Esophagus muscularis mucosa (tissue), 4 donors: ENCODE measurements at regions not wholly inside any gene's neighbourhood (a gene's known extent, or its start where the extent isn't known, plus 50 kb on each side); places are given as distances from the start of the nearest gene placed in this dataset.

Experiments used
- DNase-seq: peaks from one replicate; pipeline ENCODE4 v3.0.0-alpha.2; 2017; ENCODE audit errors: extremely low spot score
- H3K27ac ChIP-seq, 4 donors: fragments of 200-600 bp; sonication (generic); replicated peaks in 1 of 4; 1 replicate in 3 of 4; 2 replicates in 1 of 4; pipeline ENCODE4 v1.5.1; 2016 to 2019; ENCODE audit warnings: mild to moderate bottlenecking in 1 of 4
- H3K27me3 ChIP-seq, 4 donors: fragments of 200-600 bp; sonication (generic); one replicate each; pipeline versions ENCODE4 v1.5.1 to v1.6.0; 2016 to 2019
- H3K36me3 ChIP-seq, 4 donors: fragments of 200-600 bp; sonication (generic); one replicate each; pipeline ENCODE4 v1.5.1; 2016 to 2019
- H3K4me1 ChIP-seq, 4 donors: fragments of 200-600 bp; sonication (generic); one replicate each; pipeline ENCODE4 v1.5.1; 2016 to 2019
- H3K4me3 ChIP-seq, 4 donors: fragments of 200-600 bp; sonication (generic); 1 replicate in 2 of 4; 2 replicates in 2 of 4; pipeline ENCODE4 v1.5.1; 2016 to 2019; ENCODE audit warnings: mild to moderate bottlenecking in 4 of 4, moderate library complexity in 1 of 4
- H3K9me3 ChIP-seq, 4 donors: fragments of 200-600 bp; sonication (generic); 1 replicate in 3 of 4; 2 replicates in 1 of 4; pipeline ENCODE4 v1.5.1; 2016 to 2019
- EP300 ChIP-seq: sonication (generic); formaldehyde crosslinking; IDR thresholded peaks from one replicate; pipeline ENCODE4 v1.6.1; 2017; ENCODE audit warnings: antibody characterized with exemption
- POLR2A ChIP-seq: fragments of 450-650 bp; IDR thresholded peaks from one replicate; pipeline ENCODE4 v1.6.1; 2017; ENCODE audit warnings: antibody characterized with exemption, moderate library complexity, mild to moderate bottlenecking, low read depth
- POLR2AphosphoS5 ChIP-seq, 2 donors: sonication (generic); formaldehyde crosslinking; IDR thresholded peaks; one replicate each; pipeline ENCODE4 v1.6.1; 2017; ENCODE audit warnings: antibody characterized with exemption in 2 of 2
- WGBS: methylation state at CpG from one replicate; pipeline ENCODE4 v1.1.5; 2018; 5-methylcytosine and 5-hydroxymethylcytosine counted together
- intact Hi-C: fragments of 100-400 bp; cut with DNase I; formaldehyde crosslinking; loops from one replicate; pipeline ENCODE4 v1.15.1; 2023
- TF ChIP-seq, protein P1 (sequence below), 3 experiments: fragments of 200-600 bp in 2 of 3; fragments of 450-650 bp in 1 of 3; sonication (generic) in 2 of 3; IDR thresholded peaks; one replicate each; pipeline ENCODE4 v1.5.1; 2017 to 2019; ENCODE audit warnings: antibody characterized with exemption in 3 of 3, mild to moderate bottlenecking in 2 of 3, moderate library complexity in 1 of 3

DNA sequence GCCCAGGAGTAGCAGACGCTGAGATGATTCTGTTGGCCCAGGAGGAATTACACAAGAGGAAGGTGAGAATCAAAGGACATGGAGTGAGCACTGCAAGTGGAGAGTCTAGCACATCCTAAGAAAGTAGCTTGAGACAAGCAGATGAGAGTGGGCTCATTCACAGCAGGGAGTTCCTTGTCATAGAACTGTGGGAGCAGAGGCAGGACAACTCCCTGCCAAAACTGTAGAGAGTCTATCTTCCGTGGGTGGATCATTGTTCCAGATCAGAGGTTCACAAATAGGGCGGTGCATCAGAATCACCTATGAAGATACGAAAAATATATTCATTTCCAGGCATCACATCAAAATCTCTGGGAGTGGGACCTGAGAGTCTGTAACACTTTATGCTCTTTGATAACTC, 288.9 kb upstream of the C16orf82 start:
- WGBS, result 83% methylated on average over 4 of the region's 4 CpGs
- no peak for DNase-seq
- Histone ChIP-seq H3K9me3 (no peaks in the 10 kb centered on the region), H3K4me1 (no peaks in the 10 kb centered on the region), H3K4me3 (no peak overlapping the region), H3K27me3 (peaks cover 0 to 25% (median 0%) of the 10 kb centered on the region in 4 donors), H3K36me3 (no peaks in the 10 kb centered on the region), H3K27ac (no peak overlapping the region)
- intact Hi-C loops, result no loop called here
- TF ChIP-seq POLR2AphosphoS5 (IDR thresholded peaks at IDR 0.05), result no peak

DNA sequence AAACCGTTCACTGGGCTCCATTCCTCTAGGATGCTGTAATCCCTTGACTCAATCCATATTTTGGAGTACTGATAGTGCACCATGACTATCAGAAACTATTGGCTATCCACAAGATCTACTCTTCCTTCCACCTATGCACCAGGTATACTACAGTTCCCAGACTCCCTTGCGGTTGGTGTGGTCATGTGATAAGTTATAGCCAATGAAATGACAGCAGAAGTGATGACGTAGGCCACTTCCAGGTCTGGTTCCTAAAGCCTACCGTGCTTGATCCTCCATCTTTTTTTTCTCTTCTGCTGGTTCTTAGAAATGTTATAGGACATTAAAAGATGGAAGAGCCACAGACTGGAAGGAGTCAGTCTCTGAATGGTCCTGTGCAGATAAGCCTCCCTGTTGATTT, 278.8 kb upstream of the C16orf82 start:
- 58% methylated on average over 4 of the region's 4 CpGs for WGBS
- Histone ChIP-seq H3K9me3 (no peaks in the 10 kb centered on the region), H3K4me1 (no peaks in the 10 kb centered on the region), H3K27me3 (peaks cover 0 to 6% (median 0%) of the 10 kb centered on the region in 4 donors), H3K36me3 (no peaks in the 10 kb centered on the region), H3K27ac (no peak overlapping the region), H3K4me3 (no peak overlapping the region)
- intact Hi-C loops, result no loop called here
- TF ChIP-seq POLR2A (no peak), EP300 (no peak), POLR2AphosphoS5 (IDR thresholded peaks at IDR 0.05) (no peak)
- TF ChIP-seq, protein P1, sequence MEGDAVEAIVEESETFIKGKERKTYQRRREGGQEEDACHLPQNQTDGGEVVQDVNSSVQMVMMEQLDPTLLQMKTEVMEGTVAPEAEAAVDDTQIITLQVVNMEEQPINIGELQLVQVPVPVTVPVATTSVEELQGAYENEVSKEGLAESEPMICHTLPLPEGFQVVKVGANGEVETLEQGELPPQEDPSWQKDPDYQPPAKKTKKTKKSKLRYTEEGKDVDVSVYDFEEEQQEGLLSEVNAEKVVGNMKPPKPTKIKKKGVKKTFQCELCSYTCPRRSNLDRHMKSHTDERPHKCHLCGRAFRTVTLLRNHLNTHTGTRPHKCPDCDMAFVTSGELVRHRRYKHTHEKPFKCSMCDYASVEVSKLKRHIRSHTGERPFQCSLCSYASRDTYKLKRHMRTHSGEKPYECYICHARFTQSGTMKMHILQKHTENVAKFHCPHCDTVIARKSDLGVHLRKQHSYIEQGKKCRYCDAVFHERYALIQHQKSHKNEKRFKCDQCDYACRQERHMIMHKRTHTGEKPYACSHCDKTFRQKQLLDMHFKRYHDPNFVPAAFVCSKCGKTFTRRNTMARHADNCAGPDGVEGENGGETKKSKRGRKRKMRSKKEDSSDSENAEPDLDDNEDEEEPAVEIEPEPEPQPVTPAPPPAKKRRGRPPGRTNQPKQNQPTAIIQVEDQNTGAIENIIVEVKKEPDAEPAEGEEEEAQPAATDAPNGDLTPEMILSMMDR (IDR thresholded peaks at IDR 0.05), result no peak
- DNase-seq, result no peak

DNA sequence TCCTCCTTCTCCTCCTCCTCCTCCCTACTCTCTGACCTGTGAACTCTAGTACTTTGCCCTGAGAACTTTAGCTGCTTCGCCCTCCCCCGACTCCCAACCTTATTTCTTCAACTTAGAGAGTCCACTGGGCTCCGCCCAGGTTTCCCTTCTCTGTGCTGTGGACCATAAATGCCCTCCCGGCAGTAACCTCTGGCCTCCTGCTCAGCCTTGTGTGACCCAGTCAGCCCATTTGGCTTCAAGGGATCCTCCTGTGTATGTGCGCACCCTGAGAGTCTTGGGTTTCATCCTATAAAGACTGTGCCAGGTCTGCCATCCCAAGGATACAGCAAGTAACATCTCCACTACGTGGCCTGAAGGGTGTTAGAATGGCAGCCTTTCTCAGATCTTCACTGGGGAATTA, 275.6 kb upstream of the C16orf82 start:
- TF ChIP-seq, protein P1 (IDR thresholded peaks at IDR 0.05), result no peak
- no peak for TF ChIP-seq POLR2AphosphoS5 (IDR thresholded peaks at IDR 0.05)
- TF ChIP-seq EP300, result no peak
- TF ChIP-seq POLR2A, result no peak
- DNase-seq, result no peak
- H3K36me3 ChIP-seq, result no peaks in the 10 kb centered on the region
- H3K9me3 ChIP-seq, result no peaks in the 10 kb centered on the region
- no peaks in the 10 kb centered on the region for H3K4me1 ChIP-seq
- no peak overlapping the region for H3K4me3 ChIP-seq
- peaks cover 0 to 14% (median 0%) of the 10 kb centered on the region in 4 donors for H3K27me3 ChIP-seq
- 71% methylated on average over 5 of the region's 6 CpGs for WGBS
- no peak overlapping the region for H3K27ac ChIP-seq
- intact Hi-C loops, result no loop called here

DNA sequence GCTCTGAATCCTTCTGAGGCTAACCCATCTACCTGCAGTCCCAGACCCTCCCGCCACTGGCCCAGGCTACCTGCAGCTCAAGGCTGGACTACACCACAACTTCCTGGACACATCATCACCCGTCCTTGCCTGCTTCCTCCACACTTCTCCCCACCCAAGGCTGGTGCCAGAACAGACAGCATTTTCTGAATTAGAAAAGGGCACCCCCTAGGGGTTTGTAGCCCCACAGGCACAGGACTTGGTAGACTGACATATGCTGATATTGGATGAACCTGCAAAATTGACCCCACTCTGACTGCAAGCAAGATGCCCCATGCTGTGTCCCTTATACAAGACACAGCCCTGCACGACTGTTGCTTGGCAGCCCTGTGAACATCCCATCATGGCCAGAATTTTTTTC, 271.5 kb upstream of the C16orf82 start:
- Histone ChIP-seq H3K36me3 (no peaks in the 10 kb centered on the region), H3K27ac (no peak overlapping the region), H3K27me3 (peaks cover 0 to 31% (median 0%) of the 10 kb centered on the region in 4 donors), H3K4me3 (no peak overlapping the region), H3K4me1 (no peaks in the 10 kb centered on the region), H3K9me3 (no peaks in the 10 kb centered on the region)
- WGBS, result 22% methylated on average over 3 of the region's 3 CpGs
- TF ChIP-seq, protein P1 (IDR thresholded peaks at IDR 0.05), result no peak
- TF ChIP-seq EP300, result no peak
- no peak for TF ChIP-seq POLR2AphosphoS5 (IDR thresholded peaks at IDR 0.05)
- TF ChIP-seq POLR2A, result no peak
- DNase-seq, result no peak
- intact Hi-C loops, result no loop called here

DNA sequence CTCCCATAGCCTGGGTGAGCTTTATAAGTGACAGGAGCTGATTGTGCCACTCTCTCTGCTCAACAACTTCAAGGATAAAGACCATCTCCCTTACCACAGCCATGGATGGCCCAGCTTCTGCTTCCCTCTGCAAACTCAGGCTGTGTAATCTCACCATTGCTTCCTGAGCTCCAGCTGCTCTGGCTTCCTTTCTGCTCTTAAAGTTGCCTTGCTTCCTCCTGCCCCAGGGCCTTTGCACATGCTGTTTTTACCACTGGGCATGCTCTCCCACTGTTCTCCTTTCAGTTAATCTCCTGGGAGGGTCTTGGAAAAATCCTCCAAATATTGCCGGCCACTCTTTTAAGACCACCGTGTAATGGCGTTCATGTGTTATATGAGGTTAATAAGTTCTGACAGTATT, 265.1 kb upstream of the C16orf82 start:
- WGBS, result 92% methylated on average over 3 of the region's 3 CpGs
- TF ChIP-seq EP300 (no peak), POLR2A (no peak), POLR2AphosphoS5 (IDR thresholded peaks at IDR 0.05) (no peak)
- TF ChIP-seq, protein P1 (IDR thresholded peaks at IDR 0.05), result no peak
- no peak overlapping the region for H3K4me3 ChIP-seq
- H3K4me1 ChIP-seq, result no peaks in the 10 kb centered on the region
- peaks cover 0 to 31% (median 0%) of the 10 kb centered on the region in 4 donors for H3K27me3 ChIP-seq
- DNase-seq, result no peak
- intact Hi-C loops, result no loop called here
- no peaks in the 10 kb centered on the region for H3K9me3 ChIP-seq
- no peak overlapping the region for H3K27ac ChIP-seq
- no peaks in the 10 kb centered on the region for H3K36me3 ChIP-seq
